GM18870 (cell line): ENCODE measurements at regions not wholly inside any gene's neighbourhood (a gene's known extent, or its start where the extent isn't known, plus 50 kb on each side); places are given as distances from the start of the nearest gene placed in this dataset.

Experiments
- ATAC-seq: cut with Tn5 transposase; IDR thresholded peaks from one replicate; pipeline ENCODE4 v1.9.1; 2021; ENCODE audit warnings: moderate library complexity; ENCODE audit not compliant: unreplicated experiment

GRCh38 chr9:13372510-13372909 lies 93.0 kb upstream of the MPDZ start:
- no peak for ATAC-seq

GRCh38 chr9:13369431-13369830 lies 89.9 kb upstream of the MPDZ start:
- ATAC-seq, result no peak

- ATAC-seq, result no peak
These were observed 88.3 kb upstream of the MPDZ start for GRCh38 chr9:13367784-13368183.

- ATAC-seq, result no peak
These were observed 84.9 kb upstream of the MPDZ start for GRCh38 chr9:13364271-13365000.

GRCh38 chr9:13361076-13361475 lies 81.6 kb upstream of the MPDZ start:
- ATAC-seq, result no peak

- ATAC-seq, result no peak
These were observed 80.7 kb upstream of the MPDZ start for GRCh38 chr9:13360188-13360587.

GRCh38 chr9:13358128-13358527 lies 78.6 kb upstream of the MPDZ start:
- ATAC-seq, result no peak

GRCh38 chr9:13354733-13355132 lies 75.2 kb upstream of the MPDZ start:
- no peak for ATAC-seq

- peak; percentile 48 for ATAC-seq
These were observed 73.0 kb upstream of the MPDZ start for GRCh38 chr9:13352451-13352979.

- ATAC-seq, result no peak
These were observed 72.4 kb upstream of the MPDZ start for GRCh38 chr9:13351778-13352386.

GRCh38 chr9:13332571-13332970 lies 53.1 kb upstream of the MPDZ start:
- no peak for ATAC-seq

- no peak for ATAC-seq
These were observed 51.8 kb upstream of the MPDZ start for GRCh38 chr9:13331320-13331719.

GRCh38 chr9:13330396-13331004 lies 51.0 kb upstream of the MPDZ start:
- no peak for ATAC-seq
